Activated CD4-positive, alpha-beta T cell treated with anti-CD3 and anti-CD28 coated beads for 36 hours (primary cell): ENCODE measurements at regions not wholly inside any gene's neighbourhood (a gene's known extent, or its start where the extent isn't known, plus 50 kb on each side); places are given as distances from the start of the nearest gene placed in this dataset.

Experiments used
- ATAC-seq: fragments of 200-7000 bp; cut with Tn5 transposase; one replicate; pipeline ENCODE4 v1.10.0; 2021; ENCODE audit warnings: mild to moderate bottlenecking, moderate library complexity
- CTCF ChIA-PET: fragments of 350-600 bp; sonication (Branson Sonifier 250); formaldehyde crosslinking; loops from one replicate; lab custom pipeline; 2021; ENCODE audit warnings: antibody characterized with exemption; lab: Charles Lee
- POLR2A ChIA-PET: fragments of 350-600 bp; sonication (Branson Sonifier 250); formaldehyde crosslinking; loops from one replicate; lab custom pipeline; 2021; ENCODE audit warnings: antibody characterized with exemption, inconsistent platforms; lab: Charles Lee
- DNase-seq: peaks from one replicate; pipeline ENCODE4 v3.0.0-alpha.2; 2020
- H3K27ac Mint-ChIP-seq: one replicate; pipeline ENCODE4 v1.8.0; 2021; ENCODE audit warnings: mixed read lengths
- H3K27me3 Mint-ChIP-seq: one replicate; pipeline ENCODE4 v1.8.0; 2021; ENCODE audit warnings: mixed read lengths
- H3K36me3 Mint-ChIP-seq: one replicate; pipeline ENCODE4 v1.8.0; 2021; ENCODE audit warnings: low read depth, mixed read lengths
- H3K4me1 Mint-ChIP-seq: one replicate; pipeline ENCODE4 v1.8.0; 2021; ENCODE audit warnings: mixed read lengths
- H3K4me3 Mint-ChIP-seq: one replicate; pipeline ENCODE4 v1.8.0; 2021; ENCODE audit warnings: mild to moderate bottlenecking, moderate library complexity, mixed read lengths
- H3K9me3 Mint-ChIP-seq: one replicate; pipeline ENCODE4 v1.8.0; 2021; ENCODE audit warnings: low read depth, mixed read lengths
- intact Hi-C, 2 experiments: fragments of 100-400 bp; cut with DNase I in 1 of 2; cut with micrococcal nuclease in 1 of 2; formaldehyde crosslinking; loops; one replicate each; pipeline versions ENCODE4 v1.14.2 to v1.15.1; 2022 to 2024; cut with DNase I, micrococcal nuclease

DNA sequence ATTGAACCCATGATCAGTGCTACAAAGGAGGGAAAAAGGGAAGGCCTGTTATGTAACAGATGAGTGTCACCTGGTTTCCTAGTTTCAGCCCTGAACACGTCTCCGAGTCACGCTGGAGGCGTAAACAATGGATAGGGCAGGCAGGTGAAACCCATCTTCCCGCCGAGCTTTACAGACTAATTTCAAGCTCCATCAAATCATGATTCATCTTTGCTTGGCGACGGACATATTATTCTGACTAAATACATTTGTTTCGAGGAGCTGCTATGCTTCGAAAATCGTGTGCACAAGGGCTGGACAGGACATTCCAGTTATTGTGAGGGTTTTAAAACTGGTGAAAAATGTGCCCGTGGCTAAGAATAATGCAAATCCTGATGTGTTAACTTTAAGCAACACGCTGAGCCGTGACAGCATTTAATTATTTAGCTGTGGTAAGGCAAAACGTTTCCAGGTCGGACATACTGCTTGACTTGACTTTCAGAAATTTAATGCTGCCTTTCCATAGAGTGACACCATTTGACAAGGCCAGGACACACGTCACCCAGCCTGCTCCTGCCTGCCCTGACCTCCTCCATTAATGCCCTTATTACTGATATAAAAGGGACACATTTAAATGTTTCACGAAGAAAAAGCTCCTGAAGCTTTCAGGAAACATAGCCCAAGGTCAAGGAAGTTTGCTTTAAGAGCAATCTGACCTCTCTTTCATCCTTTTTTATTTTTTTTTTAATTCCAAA, 1203.5 kb upstream of the TMEM132C start:
- CTCF ChIA-PET = no interaction called here
- intact Hi-C loops = loop anchor here in 1 of 2 experiments (2.0 kb wide), 1 partner anchor 49 kb away; no protein-coding TSS in a partner anchor
- no peak overlapping the region for H3K27ac Mint-ChIP-seq
- DNase-seq (no peak), ATAC-seq (no peak)
- no peaks in the 10 kb centered on the region for H3K36me3 Mint-ChIP-seq
- no peak overlapping the region for H3K4me3 Mint-ChIP-seq
- H3K9me3 Mint-ChIP-seq = no peaks in the 10 kb centered on the region
- POLR2A ChIA-PET = no interaction called here
- H3K27me3 Mint-ChIP-seq = peaks cover 3% of the 10 kb centered on the region
- no peaks in the 10 kb centered on the region for H3K4me1 Mint-ChIP-seq

DNA sequence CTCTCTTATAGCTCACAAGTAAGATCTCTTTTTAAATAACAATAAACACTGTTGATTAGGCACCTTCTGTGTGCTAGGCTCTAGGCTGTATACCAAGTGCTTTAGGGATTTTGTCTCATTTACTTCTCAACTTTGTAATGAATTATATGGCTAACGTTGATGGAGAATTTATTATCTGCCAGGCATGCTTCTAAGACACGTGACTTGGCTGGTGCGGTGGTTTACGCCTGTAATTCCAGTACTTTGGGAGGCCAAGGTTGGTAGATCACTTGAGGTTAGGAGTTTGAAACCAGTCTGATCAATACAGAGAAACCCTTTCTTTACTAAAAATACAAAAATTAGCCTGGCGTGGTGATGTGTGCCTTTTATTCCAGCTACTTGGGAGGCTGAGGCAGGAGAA, 1202.8 kb upstream of the TMEM132C start:
- Mint-ChIP-seq H3K9me3 (no peaks in the 10 kb centered on the region), H3K4me1 (no peaks in the 10 kb centered on the region), H3K36me3 (no peaks in the 10 kb centered on the region), H3K27ac (no peak overlapping the region), H3K4me3 (no peak overlapping the region), H3K27me3 (peaks cover 3% of the 10 kb centered on the region)
- intact Hi-C loops = no loop called here
- DNase-seq (no peak), ATAC-seq (no peak)
- POLR2A ChIA-PET = no interaction called here
- CTCF ChIA-PET = no interaction called here

DNA sequence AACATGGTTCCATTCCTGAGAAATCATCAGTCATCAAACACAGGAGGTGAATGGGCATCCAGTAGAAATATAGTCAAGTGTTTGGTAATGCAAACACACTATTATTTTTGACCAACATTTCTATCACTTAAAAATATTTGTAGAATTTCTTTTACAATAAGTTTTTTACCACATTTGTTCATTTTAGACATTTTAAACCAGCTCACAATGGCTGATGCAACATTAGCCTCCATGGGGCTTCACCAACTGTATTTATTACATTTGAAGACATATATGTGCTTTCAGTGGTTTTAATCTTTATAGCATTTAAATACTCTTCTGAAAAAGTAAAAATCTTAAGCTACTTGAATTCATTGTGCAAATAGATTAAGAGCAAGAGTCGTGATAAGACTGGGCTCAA, 1201.4 kb upstream of the TMEM132C start:
- POLR2A ChIA-PET = no interaction called here

DNA sequence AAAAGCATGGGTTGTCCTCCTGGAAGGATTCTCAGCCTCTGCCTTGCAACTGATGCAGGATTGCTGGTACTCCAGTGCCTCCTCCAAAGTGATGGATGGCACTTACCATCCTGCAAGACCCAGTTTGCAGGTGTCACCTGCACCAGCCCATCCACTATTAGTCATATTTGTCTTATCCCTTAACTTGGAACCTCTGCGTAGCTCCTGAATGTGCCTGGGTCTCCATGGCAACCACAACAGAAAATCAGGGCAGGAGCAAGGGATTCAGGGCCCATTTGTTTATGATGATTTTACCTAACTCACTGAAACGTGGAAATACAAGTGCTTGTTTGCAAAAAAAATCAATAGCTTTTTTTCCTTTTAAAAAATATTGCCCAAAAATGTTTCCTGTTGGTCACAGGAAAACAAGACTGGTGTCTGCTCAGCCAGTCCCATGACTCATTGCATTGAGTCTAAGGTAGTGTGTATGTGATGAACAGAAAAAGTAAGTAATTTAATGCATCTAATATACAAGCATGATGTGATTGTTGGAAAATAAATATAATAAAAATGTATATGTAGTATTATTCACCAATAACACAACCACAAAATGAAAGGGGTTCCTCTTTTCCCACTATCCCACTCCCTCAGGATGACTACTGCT, 1196.3 kb upstream of the TMEM132C start:
- peaks cover 8% of the 10 kb centered on the region for H3K27me3 Mint-ChIP-seq
- no peak overlapping the region for H3K4me3 Mint-ChIP-seq
- no peak overlapping the region for H3K27ac Mint-ChIP-seq
- H3K9me3 Mint-ChIP-seq = no peaks in the 10 kb centered on the region
- intact Hi-C loops = no loop called here
- no peaks in the 10 kb centered on the region for H3K4me1 Mint-ChIP-seq
- ChIA-PET POLR2A (no interaction called here), CTCF (interaction anchor here (0.7 kb wide), 1 partner anchor 1174 kb away, joined by 3 read pairs; no protein-coding TSS in a partner anchor)
- ATAC-seq = no peak
- DNase-seq = no peak
- H3K36me3 Mint-ChIP-seq = no peaks in the 10 kb centered on the region

More for the DNA sequence above, 1201.4 kb upstream of the TMEM132C start:
- DNase-seq (no peak), ATAC-seq (no peak)
- Mint-ChIP-seq H3K4me3 (no peak overlapping the region), H3K36me3 (no peaks in the 10 kb centered on the region), H3K9me3 (no peaks in the 10 kb centered on the region), H3K27me3 (no peaks in the 10 kb centered on the region), H3K4me1 (no peaks in the 10 kb centered on the region), H3K27ac (no peak overlapping the region)
- CTCF ChIA-PET = interaction anchor here (0.6 to 1.0 kb wide), 2 partner anchors 44 to 422 kb away, joined by 3 read pairs; no protein-coding TSS in a partner anchor
- intact Hi-C loops = no loop called here

DNA sequence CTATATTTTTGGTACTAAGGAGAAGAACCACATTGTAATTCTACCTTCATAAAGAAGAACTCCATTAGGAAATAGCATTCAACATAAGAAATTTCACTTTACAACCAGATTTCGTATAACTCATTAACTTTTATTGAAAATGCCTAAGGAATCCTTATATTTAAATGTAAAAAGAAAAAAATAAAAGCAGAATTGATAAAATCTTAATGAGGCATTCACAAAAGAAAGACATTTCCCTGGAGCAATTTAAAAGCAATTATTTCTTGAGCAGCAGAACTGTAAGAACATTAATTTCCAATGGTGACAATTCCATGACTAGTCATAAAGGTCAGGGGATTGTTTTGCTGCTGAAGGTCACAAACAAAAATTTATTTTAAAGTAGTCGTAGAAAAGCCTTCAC, 1192.8 kb upstream of the TMEM132C start:
- no peak for ATAC-seq
- no peak for DNase-seq
- Mint-ChIP-seq H3K4me3 (no peak overlapping the region), H3K27me3 (peaks cover 16% of the 10 kb centered on the region), H3K9me3 (no peaks in the 10 kb centered on the region), H3K27ac (no peak overlapping the region), H3K4me1 (no peaks in the 10 kb centered on the region), H3K36me3 (no peaks in the 10 kb centered on the region)
- ChIA-PET POLR2A (no interaction called here), CTCF (no interaction called here)
- intact Hi-C loops = no loop called here

DNA sequence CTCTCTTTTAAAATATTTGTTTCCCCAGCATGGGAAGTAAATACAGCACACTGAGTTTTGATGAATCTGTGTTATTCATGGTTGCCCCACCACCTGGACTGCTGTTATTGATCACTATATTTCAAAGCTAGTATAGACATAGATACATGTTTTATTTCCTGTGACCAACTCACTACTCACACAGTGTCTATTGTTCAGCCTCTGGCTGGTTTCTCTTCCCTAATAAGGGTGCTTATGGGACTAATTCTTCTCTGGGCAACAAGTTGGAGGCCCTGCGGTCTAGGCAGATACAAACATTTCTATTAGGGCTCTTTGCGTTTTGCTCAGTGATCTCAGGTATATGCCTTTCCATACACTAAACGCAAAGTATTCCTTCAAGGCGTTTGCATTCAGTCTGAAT, 1191.0 kb upstream of the TMEM132C start:
- intact Hi-C loops = no loop called here
- no peaks in the 10 kb centered on the region for H3K36me3 Mint-ChIP-seq
- peaks cover 16% of the 10 kb centered on the region for H3K27me3 Mint-ChIP-seq
- DNase-seq (no peak), ATAC-seq (no peak)
- H3K4me1 Mint-ChIP-seq = no peaks in the 10 kb centered on the region
- H3K27ac Mint-ChIP-seq = no peak overlapping the region
- POLR2A ChIA-PET = no interaction called here
- CTCF ChIA-PET = no interaction called here
- H3K4me3 Mint-ChIP-seq = no peak overlapping the region
- no peaks in the 10 kb centered on the region for H3K9me3 Mint-ChIP-seq

DNA sequence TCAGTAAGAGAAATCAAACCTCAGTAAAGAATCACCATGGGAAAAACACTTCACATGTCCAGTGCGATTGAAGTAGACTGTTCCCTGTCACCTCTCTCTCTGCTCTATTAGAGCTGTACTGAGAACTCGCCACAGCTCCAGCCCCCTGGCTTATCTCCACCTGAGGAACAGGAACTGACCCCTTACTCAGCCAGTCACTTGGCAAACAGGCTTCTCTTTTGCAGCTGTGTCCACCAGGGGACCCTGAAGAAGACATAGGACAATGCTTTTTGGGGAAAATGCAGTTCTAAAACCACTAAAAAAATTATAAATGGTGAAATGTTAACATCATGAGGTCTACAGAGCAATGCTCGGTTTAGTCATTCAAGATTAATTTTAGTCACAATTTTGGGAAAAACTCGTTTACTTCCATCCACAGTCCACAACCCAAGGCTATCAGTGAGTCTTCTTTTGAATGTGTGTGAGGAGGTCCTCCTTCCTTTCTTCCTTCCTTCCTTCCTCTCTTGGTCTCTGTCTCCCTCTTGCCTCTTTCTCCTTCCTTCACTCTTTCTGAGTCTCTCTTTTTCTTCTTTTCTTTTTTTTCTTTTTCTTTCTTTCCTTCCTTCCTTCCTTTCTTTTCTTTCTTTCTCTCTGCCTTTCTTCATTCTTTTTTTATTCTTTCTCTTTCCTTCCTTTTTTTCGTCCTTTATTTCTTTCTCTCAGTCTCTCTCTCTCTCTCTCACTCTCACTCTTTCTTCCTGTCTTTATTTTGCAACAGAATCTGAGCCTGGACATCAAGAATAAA, 1189.5 kb upstream of the TMEM132C start:
- H3K27me3 Mint-ChIP-seq = peaks cover 16% of the 10 kb centered on the region
- CTCF ChIA-PET = no interaction called here
- no peaks in the 10 kb centered on the region for H3K9me3 Mint-ChIP-seq
- H3K4me1 Mint-ChIP-seq = no peaks in the 10 kb centered on the region
- DNase-seq = no peak
- POLR2A ChIA-PET = no interaction called here
- H3K4me3 Mint-ChIP-seq = no peak overlapping the region
- H3K27ac Mint-ChIP-seq = no peak overlapping the region
- H3K36me3 Mint-ChIP-seq = no peaks in the 10 kb centered on the region
- no peak for ATAC-seq
- intact Hi-C loops = no loop called here

DNA sequence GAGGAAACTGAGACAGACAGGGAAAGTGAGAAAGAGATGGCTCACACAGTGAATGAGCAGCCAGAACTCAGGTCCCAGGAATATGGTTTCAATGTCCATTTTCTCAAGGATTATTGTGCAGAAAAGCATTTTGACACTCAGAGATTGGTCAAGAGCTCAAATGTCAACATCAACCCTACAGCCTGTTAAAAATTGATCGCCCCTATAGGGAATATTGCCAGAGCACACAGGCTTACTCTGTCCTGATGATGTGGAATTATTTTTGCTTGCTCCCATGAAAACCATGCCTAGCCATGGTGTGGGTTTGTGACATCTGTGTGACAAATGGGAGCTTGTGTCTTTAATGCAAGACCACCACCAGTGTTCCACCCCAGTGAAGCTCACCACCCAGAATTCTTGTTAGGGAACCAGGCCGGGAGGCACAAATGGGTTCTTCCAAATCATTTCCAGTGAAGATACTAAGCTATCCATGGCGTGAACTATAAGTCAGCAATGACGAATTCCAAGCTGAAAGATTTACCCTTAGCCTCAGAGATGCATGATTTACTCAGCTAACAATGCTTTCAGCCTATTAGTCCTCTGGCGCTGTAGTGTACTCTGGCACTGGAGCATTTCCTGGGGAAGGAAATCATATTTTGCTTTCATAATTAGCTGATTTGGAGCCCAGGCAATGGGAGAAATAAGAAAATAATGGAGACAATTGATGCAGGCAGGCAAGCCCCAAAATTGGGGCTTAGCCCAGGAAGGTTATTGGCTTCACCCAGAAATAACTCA, 1188.2 kb upstream of the TMEM132C start:
- no peak for DNase-seq
- H3K9me3 Mint-ChIP-seq = no peaks in the 10 kb centered on the region
- no peak overlapping the region for H3K4me3 Mint-ChIP-seq
- no peak for ATAC-seq
- intact Hi-C loops = no loop called here
- no peak overlapping the region for H3K27ac Mint-ChIP-seq
- ChIA-PET POLR2A (no interaction called here), CTCF (no interaction called here)
- no peaks in the 10 kb centered on the region for H3K36me3 Mint-ChIP-seq
- H3K27me3 Mint-ChIP-seq = peaks cover 16% of the 10 kb centered on the region
- H3K4me1 Mint-ChIP-seq = peaks cover 8% of the 10 kb centered on the region

DNA sequence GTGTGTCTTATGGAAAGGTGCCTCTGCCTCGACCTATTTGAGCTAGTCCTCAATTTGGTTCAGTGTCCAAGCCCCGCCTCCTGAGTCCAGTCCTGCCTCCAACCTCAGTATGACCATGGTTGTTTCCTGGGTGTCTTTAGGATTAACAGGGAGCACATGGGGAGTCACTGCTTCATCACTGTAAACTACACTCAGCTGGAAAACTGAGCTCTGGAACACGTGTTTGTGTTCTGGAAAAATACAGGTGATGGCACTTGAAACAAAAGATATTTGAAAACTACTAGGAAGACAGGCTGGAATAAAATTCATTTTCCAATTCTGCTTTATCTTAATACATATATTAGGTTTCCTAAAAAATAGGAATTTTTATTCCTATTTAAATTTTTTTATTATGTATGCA, 1187.3 kb upstream of the TMEM132C start:
- ChIA-PET CTCF (interaction anchor here (0.6 kb wide), 1 partner anchor 20 kb away, joined by 3 read pairs; no protein-coding TSS in a partner anchor), POLR2A (no interaction called here)
- peaks cover 8% of the 10 kb centered on the region for H3K4me1 Mint-ChIP-seq
- H3K27me3 Mint-ChIP-seq = peaks cover 16% of the 10 kb centered on the region
- no peaks in the 10 kb centered on the region for H3K36me3 Mint-ChIP-seq
- no peaks in the 10 kb centered on the region for H3K9me3 Mint-ChIP-seq
- ATAC-seq = no peak
- DNase-seq = no peak
- intact Hi-C loops = loop anchor here in 1 of 2 experiments (5.0 kb wide), 2 partner anchors 83 to 307 kb away; no protein-coding TSS in a partner anchor
- H3K27ac Mint-ChIP-seq = no peak overlapping the region
- no peak overlapping the region for H3K4me3 Mint-ChIP-seq

DNA sequence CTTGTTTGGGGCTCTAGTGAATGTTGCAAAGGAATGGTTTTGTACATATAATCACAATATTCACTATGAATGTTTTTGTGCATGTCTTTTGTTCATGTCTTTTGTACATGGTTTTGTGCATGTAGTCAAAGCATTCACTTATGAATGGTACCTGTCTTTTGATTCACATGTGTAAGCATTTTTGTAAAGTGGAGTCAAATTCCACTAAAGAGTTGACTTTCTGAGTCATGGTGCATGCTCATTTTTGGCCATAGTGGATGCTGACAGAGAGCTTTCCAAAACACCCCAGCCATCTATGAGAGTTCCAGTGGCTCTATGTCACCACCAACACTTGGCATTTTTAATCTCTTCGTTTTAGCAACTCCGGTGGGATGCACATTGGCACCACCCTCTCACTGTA, 1185.9 kb upstream of the TMEM132C start:
- H3K27ac Mint-ChIP-seq = no peak overlapping the region
- ChIA-PET CTCF (no interaction called here), POLR2A (no interaction called here)
- no peaks in the 10 kb centered on the region for H3K36me3 Mint-ChIP-seq
- no peak overlapping the region for H3K4me3 Mint-ChIP-seq
- H3K9me3 Mint-ChIP-seq = no peaks in the 10 kb centered on the region
- DNase-seq (no peak), ATAC-seq (no peak)
- H3K4me1 Mint-ChIP-seq = peaks cover 8% of the 10 kb centered on the region
- H3K27me3 Mint-ChIP-seq = peaks cover 6% of the 10 kb centered on the region
- intact Hi-C loops = loop anchor here in 1 of 2 experiments (5.0 kb wide), 2 partner anchors 81 to 309 kb away; no protein-coding TSS in a partner anchor
